ENCODE measurements at regions not wholly inside any gene's neighbourhood (a gene's known extent, or its start where the extent isn't known, plus 50 kb on each side); places are given as distances from the start of the nearest gene placed in this dataset.

DNA sequence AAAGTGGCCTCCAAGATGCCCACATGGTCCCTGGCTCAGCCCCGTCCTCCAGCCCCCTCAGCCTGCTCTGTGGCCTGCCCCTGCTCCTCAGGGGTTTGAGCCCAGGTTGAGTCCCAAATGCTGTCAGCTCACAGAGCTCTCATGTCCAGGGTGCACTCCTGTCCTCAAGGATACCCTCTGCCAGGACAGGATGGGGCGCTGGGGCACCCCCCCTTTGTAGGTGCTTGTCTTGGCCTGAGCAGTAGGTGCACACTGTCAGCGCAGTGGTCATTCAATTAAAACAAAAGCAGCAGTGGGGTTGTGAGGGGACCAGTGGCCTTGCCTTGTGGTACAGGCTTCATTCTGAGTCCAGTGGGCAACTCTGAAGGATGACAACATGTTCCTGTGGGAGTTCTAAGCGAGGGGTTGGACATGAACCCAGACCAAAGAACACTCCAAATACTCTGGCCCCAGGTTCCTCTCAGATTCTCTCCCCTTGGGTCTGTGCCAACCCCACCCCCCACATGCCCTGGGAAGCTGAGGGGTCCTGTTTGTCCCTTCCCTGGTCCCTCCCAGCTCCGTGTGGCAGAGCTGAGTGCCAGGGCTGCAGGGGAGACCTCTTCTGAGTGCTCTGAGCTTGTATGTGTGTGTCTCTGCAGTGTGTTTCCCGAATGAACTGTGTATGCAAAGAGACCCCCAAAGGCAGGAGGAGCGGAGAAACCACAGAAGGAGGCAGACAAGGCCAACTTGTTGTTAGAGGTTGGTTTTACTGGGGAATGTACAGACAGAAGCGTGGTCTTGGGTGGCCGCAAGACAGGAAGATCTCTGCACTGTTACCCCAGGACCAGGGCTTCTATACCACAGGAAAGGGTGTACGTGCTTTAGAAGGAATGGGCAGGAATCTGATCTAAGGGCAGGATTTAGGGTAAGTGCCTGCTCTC lies 155.6 kb upstream of the HS6ST1 start:
- Histone ChIP-seq H3K36me3 (ENCODE audit: control insufficient read depth, insufficient read depth, low read length) (no peaks in the 10 kb centered on the region; the same call in 2 of the 3 replicates), H3K4me1 (replicated peaks in 1 of 2; ENCODE audit: control insufficient read depth in 2 of 2, insufficient read depth in 2 of 2, low read length in 2 of 2) (peaks cover 0 to 9% of the 10 kb centered on the region in 2 experiments; a peak in 3 of 5 replicates), H3K9me3 (replicated peaks; ENCODE audit: control insufficient read depth, insufficient read depth, low read depth, low read length) (peaks cover 11% of the 10 kb centered on the region), H2AFZ (ENCODE audit: low read depth, low read length) (no peak overlapping the region), H4K20me1 (replicated peaks; ENCODE audit: control insufficient read depth, insufficient read depth, low read length) (no peaks in the 10 kb centered on the region), H3K27ac (ENCODE audit: extremely low read depth, low read depth, low read length) (no peak overlapping the region), H3K9me1 (ENCODE audit: control insufficient read depth, insufficient read depth, low read length) (no peaks in the 10 kb centered on the region), H3K9ac (ENCODE audit: insufficient read depth in 1 of 2, low read depth in 2 of 2, low read length in 2 of 2) (no peak overlapping the region), H3K4me3 (no peak overlapping the region), H3K79me2 (ENCODE audit: control insufficient read depth, insufficient read depth, low read length) (no peaks in the 10 kb centered on the region), H3K4me2 (ENCODE audit: insufficient read depth, low read length) (no peak overlapping the region), H3K27me3 (ENCODE audit: control insufficient read depth in 2 of 2, insufficient read depth in 2 of 2, low read length in 2 of 2) (no peaks in the 10 kb centered on the region; a peak in 1 of 5 replicates)
- WGBS (ENCODE audit: insufficient coverage, low coverage, missing lambda C conversion rate), result 15% methylated on average over 10 of the region's 10 CpGs
- ChIA-PET POLR2A (no interaction called here), CTCF (ENCODE audit: low intra/inter-chr PET ratio) (no interaction called here)
- BruUV-seq (replicated peaks), result no TSS peak
- in situ Hi-C loops (cut with MboI) (no loop called here), intact Hi-C loops (cut with micrococcal nuclease) (no loop called here)
- no peak for ATAC-seq
- no peak for FAIRE-seq
- no peak for DNase-seq (ENCODE audit: extremely low read depth in 1 of 4, low spot score in 3 of 4)
- TF ChIP-seq ZFPM2 (CRISPR knock-in tag; IDR thresholded peaks at IDR 0.05) (no peak), HNRNPLL (IDR thresholded peaks at IDR 0.05; ENCODE audit: low read depth, low read length, poor library complexity, severe bottlenecking) (no peak), TCF7 (IDR thresholded peaks at IDR 0.05; ENCODE audit: borderline replicate concordance) (no peak), FOXP1 (CRISPR knock-in tag; IDR thresholded peaks at IDR 0.05) (no peak), ILF3 (IDR thresholded peaks at IDR 0.05; ENCODE audit: borderline replicate concordance) (no peak), HMG20A (CRISPR knock-in tag; conservative IDR thresholded peaks at IDR 0.05) (no peak)
- TF ChIP-seq, protein P1, sequence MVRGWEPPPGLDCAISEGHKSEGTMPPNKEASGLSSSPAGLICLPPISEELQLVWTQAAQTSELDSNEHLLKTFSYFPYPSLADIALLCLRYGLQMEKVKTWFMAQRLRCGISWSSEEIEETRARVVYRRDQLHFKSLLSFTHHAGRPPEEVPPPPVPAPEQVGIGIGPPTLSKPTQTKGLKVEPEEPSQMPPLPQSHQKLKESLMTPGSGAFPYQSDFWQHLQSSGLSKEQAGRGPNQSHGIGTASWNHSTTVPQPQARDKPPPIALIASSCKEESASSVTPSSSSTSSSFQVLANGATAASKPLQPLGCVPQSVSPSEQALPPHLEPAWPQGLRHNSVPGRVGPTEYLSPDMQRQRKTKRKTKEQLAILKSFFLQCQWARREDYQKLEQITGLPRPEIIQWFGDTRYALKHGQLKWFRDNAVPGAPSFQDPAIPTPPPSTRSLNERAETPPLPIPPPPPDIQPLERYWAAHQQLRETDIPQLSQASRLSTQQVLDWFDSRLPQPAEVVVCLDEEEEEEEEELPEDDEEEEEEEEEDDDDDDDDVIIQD (CRISPR knock-in tag; IDR thresholded peaks at IDR 0.05), result no peak
- TF ChIP-seq, protein P2, sequence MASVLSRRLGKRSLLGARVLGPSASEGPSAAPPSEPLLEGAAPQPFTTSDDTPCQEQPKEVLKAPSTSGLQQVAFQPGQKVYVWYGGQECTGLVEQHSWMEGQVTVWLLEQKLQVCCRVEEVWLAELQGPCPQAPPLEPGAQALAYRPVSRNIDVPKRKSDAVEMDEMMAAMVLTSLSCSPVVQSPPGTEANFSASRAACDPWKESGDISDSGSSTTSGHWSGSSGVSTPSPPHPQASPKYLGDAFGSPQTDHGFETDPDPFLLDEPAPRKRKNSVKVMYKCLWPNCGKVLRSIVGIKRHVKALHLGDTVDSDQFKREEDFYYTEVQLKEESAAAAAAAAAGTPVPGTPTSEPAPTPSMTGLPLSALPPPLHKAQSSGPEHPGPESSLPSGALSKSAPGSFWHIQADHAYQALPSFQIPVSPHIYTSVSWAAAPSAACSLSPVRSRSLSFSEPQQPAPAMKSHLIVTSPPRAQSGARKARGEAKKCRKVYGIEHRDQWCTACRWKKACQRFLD (CRISPR knock-in tag; IDR thresholded peaks at IDR 0.05), result no peak
